Coronary artery (tissue), 2 donors: ENCODE measurements at regions not wholly inside any gene's neighbourhood (a gene's known extent, or its start where the extent isn't known, plus 50 kb on each side); places are given as distances from the start of the nearest gene placed in this dataset.

ENCODE experiments used
- DNase-seq: peaks from one replicate; pipeline ENCODE4 v3.0.0-alpha.2; 2017; ENCODE audit warnings: low spot score
- H3K27ac ChIP-seq, 2 donors: fragments of 200-600 bp; sonication (generic); one replicate each; pipeline ENCODE4 v1.5.1; 2016 to 2019
- H3K4me3 ChIP-seq: fragments of 200-600 bp; sonication (generic); 2 replicates; pipeline ENCODE4 v1.5.1; 2016; ENCODE audit warnings: mild to moderate bottlenecking, moderate library complexity
- CTCF ChIP-seq: fragments of 200-600 bp; sonication (generic); IDR thresholded peaks from one replicate; pipeline ENCODE4 v1.5.1; 2019; ENCODE audit warnings: antibody characterized with exemption

GRCh38 chr1:22221233-22221780, 78.4 kb upstream of the WNT4 start:
- Histone ChIP-seq H3K4me3 (no peak overlapping the region), H3K27ac (no peak overlapping the region)
- TF ChIP-seq CTCF: no peak
- DNase-seq: no peak

GRCh38 chr1:22222723-22223122, 79.8 kb upstream of the WNT4 start:
- TF ChIP-seq CTCF: no peak
- no peak for DNase-seq
- H3K4me3 ChIP-seq: no peak overlapping the region
- no peak overlapping the region for H3K27ac ChIP-seq

GRCh38 chr1:22223176-22223575, 80.3 kb upstream of the WNT4 start:
- H3K27ac ChIP-seq: no peak overlapping the region
- no peak for TF ChIP-seq CTCF
- H3K4me3 ChIP-seq: no peak overlapping the region
- no peak for DNase-seq

GRCh38 chr1:22224091-22224490, 81.2 kb upstream of the WNT4 start:
- H3K4me3 ChIP-seq: no peak overlapping the region
- DNase-seq: no peak
- no peak overlapping the region for H3K27ac ChIP-seq
- TF ChIP-seq CTCF: no peak

- TF ChIP-seq CTCF: no peak
- H3K4me3 ChIP-seq: no peak overlapping the region
- no peak for DNase-seq
- no peak overlapping the region for H3K27ac ChIP-seq
Observed at GRCh38 chr1:22224631-22225030, 81.7 kb upstream of the WNT4 start.

- H3K4me3 ChIP-seq: no peak overlapping the region
- no peak overlapping the region for H3K27ac ChIP-seq
- no peak for DNase-seq
- TF ChIP-seq CTCF: no peak
Observed at GRCh38 chr1:22225858-22226589, 83.1 kb upstream of the WNT4 start.

GRCh38 chr1:22228074-22228473, 85.2 kb upstream of the WNT4 start:
- DNase-seq: no peak
- Histone ChIP-seq H3K27ac (no peak overlapping the region), H3K4me3 (no peak overlapping the region)
- no peak for TF ChIP-seq CTCF
